SK-N-SH (cell line): ENCODE measurements at regions not wholly inside any gene's neighbourhood (a gene's known extent, or its start where the extent isn't known, plus 50 kb on each side); places are given as distances from the start of the nearest gene placed in this dataset.

Experiments used
- CTCF ChIA-PET: fragments of 300-600, 350-600 bp; formaldehyde crosslinking; extraction: SDS; loops from one replicate; lab custom pipeline; 2021; lab: Yijun Ruan, JAX
- POLR2A ChIA-PET: fragments of 350-600 bp; sonication (Branson Sonifier 250); formaldehyde crosslinking; extraction: SDS; loops from one replicate; lab custom pipeline; 2020; ENCODE audit warnings: antibody characterized with exemption, inconsistent platforms; lab: Yijun Ruan, JAX
- DNase-seq: peaks from one replicate; pipeline ENCODE4 v3.0.0; 2012
- H2AFZ ChIP-seq: fragments of 200-600 bp; sonication (generic); 2 replicates; pipeline ENCODE4 v1.8.1; 2016; ENCODE audit warnings: antibody characterized with exemption, mild to moderate bottlenecking, low read depth
- H3F3A ChIP-seq: fragments of 200-600 bp; sonication (generic); replicated peaks from 2 replicates; pipeline ENCODE3; 2016; ENCODE audit warnings: antibody characterized with exemption, mild to moderate bottlenecking; ENCODE audit not compliant: insufficient read depth
- H3K27ac ChIP-seq, 2 experiments: fragments of 200-500 bp in 1 of 2; fragments of 200-600 bp in 1 of 2; sonication (Bioruptor generic) in 1 of 2; sonication (generic), shearing (Covaris generic) in 1 of 2; 2 replicates each; pipeline versions ENCODE4 v1.5.1 to v1.6.1; 2014 to 2016; ENCODE audit warnings: low read depth in 2 of 2, inconsistent platforms in 1 of 2, low read length in 1 of 2, mild to moderate bottlenecking in 1 of 2, mixed read lengths in 1 of 2
- H3K27me3 ChIP-seq: fragments of 200-600 bp; sonication (generic), shearing (Covaris generic); 2 replicates; pipeline ENCODE4 v1.6.1; 2016; ENCODE audit warnings: mixed run types; ENCODE audit not compliant: insufficient read depth
- H3K36me3 ChIP-seq, 2 experiments: fragments of 200-500 bp in 1 of 2; fragments of 200-600 bp in 1 of 2; sonication (Bioruptor generic) in 1 of 2; sonication (generic) in 1 of 2; replicated peaks in 1 of 2; 2 replicates each; pipeline versions ENCODE3 to v1.5.1; 2014 to 2016; ENCODE audit warnings: low read length in 1 of 2, mild to moderate bottlenecking in 1 of 2; ENCODE audit not compliant: insufficient read depth in 2 of 2, control insufficient read depth in 1 of 2
- H3K4me1 ChIP-seq, 2 experiments: fragments of 200-500 bp in 1 of 2; fragments of 200-600 bp in 1 of 2; sonication (Bioruptor generic) in 1 of 2; sonication (generic), shearing (Covaris generic) in 1 of 2; 2 replicates each; pipeline versions ENCODE4 v1.5.1 to v1.6.1; 2014 to 2016; ENCODE audit warnings: low read depth in 1 of 2, low read length in 1 of 2, mixed run types in 1 of 2; ENCODE audit not compliant: insufficient read depth in 2 of 2, control insufficient read depth in 1 of 2
- H3K4me2 ChIP-seq: fragments of 200-600 bp; sonication (generic), shearing (Covaris generic); 2 replicates; pipeline ENCODE4 v1.6.1; 2017; ENCODE audit warnings: mixed run types
- H3K4me3 ChIP-seq, 2 experiments: fragments of 200-500 bp in 1 of 2; fragments of 200-600 bp in 1 of 2; sonication (Bioruptor generic) in 1 of 2; sonication (generic), shearing (Covaris generic) in 1 of 2; 2 replicates each; pipeline versions ENCODE4 v1.5.1 to v1.8.1; 2014 to 2016; ENCODE audit warnings: low read depth in 2 of 2, inconsistent platforms in 1 of 2, low read length in 1 of 2, mild to moderate bottlenecking in 1 of 2, mixed read lengths in 1 of 2, moderate library complexity in 1 of 2
- H3K79me2 ChIP-seq: fragments of 200-600 bp; sonication (generic); 2 replicates; pipeline ENCODE4 v1.8.1; 2017; ENCODE audit warnings: mild to moderate bottlenecking; ENCODE audit not compliant: insufficient read depth
- H3K9ac ChIP-seq: fragments of 200-600 bp; sonication (generic); 2 replicates; pipeline ENCODE4 v1.6.1; 2017; ENCODE audit warnings: mixed run types
- H3K9me2 ChIP-seq: fragments of 200-600 bp; sonication (generic); 2 replicates; pipeline ENCODE4 v1.6.1; 2017; ENCODE audit warnings: mixed run types
- H3K9me3 ChIP-seq: fragments of 200-600 bp; sonication (generic); 2 replicates; pipeline ENCODE4 v1.6.1; 2017; ENCODE audit warnings: mixed run types, mild to moderate bottlenecking, moderate library complexity
- H4K20me1 ChIP-seq: fragments of 200-600 bp; sonication (generic); 2 replicates; pipeline ENCODE4 v1.6.1; 2017; ENCODE audit warnings: mild to moderate bottlenecking, mixed run types; ENCODE audit not compliant: insufficient read depth
- ELF1 ChIP-seq: IDR thresholded peaks from 2 replicates; pipeline ENCODE4 v1.4.0; 2012
- GATA2 ChIP-seq: sonication (generic); formaldehyde crosslinking; IDR thresholded peaks from 2 replicates; pipeline ENCODE4 v1.5.0; 2020; ENCODE audit warnings: mild to moderate bottlenecking, missing genetic modification reagents
- RCOR1 ChIP-seq: fragments of 150-350 bp; IDR thresholded peaks from 2 replicates; pipeline ENCODE4 v1.6.1; 2017; ENCODE audit warnings: antibody characterized with exemption, low read length
- RFX5 ChIP-seq: IDR thresholded peaks from 2 replicates; pipeline ENCODE4 v1.6.1; 2012; ENCODE audit warnings: mild to moderate bottlenecking, improper control_type of control experiment, low read length
- WGBS: methylation state at CpG from one replicate; pipeline ENCODE4 v1.1.6; 2017; ENCODE audit warnings: low lambda C conversion rate; 5-methylcytosine and 5-hydroxymethylcytosine counted together
- TF ChIP-seq, protein P1 (sequence below): IDR thresholded peaks from 2 replicates; pipeline ENCODE4 v1.6.1; 2012; ENCODE audit warnings: mild to moderate bottlenecking, low read depth, low read length, moderate library complexity
- TF ChIP-seq, protein P2 (sequence below): IDR thresholded peaks from 2 replicates; pipeline ENCODE4 v1.4.0; 2012; ENCODE audit warnings: low read depth, borderline replicate concordance
- TF ChIP-seq, protein P3 (sequence below): IDR thresholded peaks from 2 replicates; pipeline ENCODE4 v1.4.0; 2012; ENCODE audit warnings: low read depth, borderline replicate concordance
- TF ChIP-seq, protein P4 (sequence below): fragments of 200-600 bp; sonication (generic); IDR thresholded peaks from 2 replicates; pipeline ENCODE4 v1.6.1; 2017; ENCODE audit warnings: antibody characterized with exemption, mild to moderate bottlenecking, moderate library complexity
- TF ChIP-seq, protein P5 (sequence below): fragments of 150-350 bp; IDR thresholded peaks from 2 replicates; pipeline ENCODE4 v1.6.1; 2016; ENCODE audit warnings: mild to moderate bottlenecking, low read depth, low read length

DNA sequence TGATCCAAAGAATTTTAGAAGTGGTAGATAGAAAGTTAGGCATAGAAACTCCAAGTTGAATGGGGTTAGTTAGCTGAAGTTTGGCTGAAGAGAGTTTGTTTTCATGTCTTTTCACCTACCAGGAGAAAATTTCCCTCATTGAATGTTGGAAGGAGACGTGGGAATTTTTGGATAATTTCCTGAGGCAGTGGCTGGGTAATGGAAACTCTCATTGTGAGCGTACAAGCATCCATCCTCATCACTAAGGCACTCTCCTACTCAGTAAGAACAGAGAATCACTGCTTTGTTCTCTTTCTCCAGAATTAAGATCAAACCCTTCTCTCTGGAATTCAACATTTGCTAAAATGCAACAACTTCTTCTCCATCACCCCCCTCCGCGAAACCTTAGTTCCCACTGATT lies 179.7 kb downstream of the PALM2AKAP2 start:
- Histone ChIP-seq H3K4me1 (peaks cover 0 to 3% of the 10 kb centered on the region in 2 experiments; a peak in 1 of 4 replicates), H3K79me2 (no peaks in the 10 kb centered on the region), H3K9me2 (no peaks in the 10 kb centered on the region), H3K27ac (no peak overlapping the region), H3K27me3 (no peaks in the 10 kb centered on the region), H3F3A (no peaks in the 10 kb centered on the region), H3K9ac (no peak overlapping the region), H3K4me3 (no peak overlapping the region), H3K36me3 (peaks cover 0 to 5% of the 10 kb centered on the region in 2 experiments), H4K20me1 (no peaks in the 10 kb centered on the region), H2AFZ (no peak overlapping the region), H3K4me2 (no peak overlapping the region), H3K9me3 (no peaks in the 10 kb centered on the region)
- 95% methylated on average over 4 of the region's 4 CpGs for WGBS
- CTCF ChIA-PET, result no interaction called here
- TF ChIP-seq, protein P1, sequence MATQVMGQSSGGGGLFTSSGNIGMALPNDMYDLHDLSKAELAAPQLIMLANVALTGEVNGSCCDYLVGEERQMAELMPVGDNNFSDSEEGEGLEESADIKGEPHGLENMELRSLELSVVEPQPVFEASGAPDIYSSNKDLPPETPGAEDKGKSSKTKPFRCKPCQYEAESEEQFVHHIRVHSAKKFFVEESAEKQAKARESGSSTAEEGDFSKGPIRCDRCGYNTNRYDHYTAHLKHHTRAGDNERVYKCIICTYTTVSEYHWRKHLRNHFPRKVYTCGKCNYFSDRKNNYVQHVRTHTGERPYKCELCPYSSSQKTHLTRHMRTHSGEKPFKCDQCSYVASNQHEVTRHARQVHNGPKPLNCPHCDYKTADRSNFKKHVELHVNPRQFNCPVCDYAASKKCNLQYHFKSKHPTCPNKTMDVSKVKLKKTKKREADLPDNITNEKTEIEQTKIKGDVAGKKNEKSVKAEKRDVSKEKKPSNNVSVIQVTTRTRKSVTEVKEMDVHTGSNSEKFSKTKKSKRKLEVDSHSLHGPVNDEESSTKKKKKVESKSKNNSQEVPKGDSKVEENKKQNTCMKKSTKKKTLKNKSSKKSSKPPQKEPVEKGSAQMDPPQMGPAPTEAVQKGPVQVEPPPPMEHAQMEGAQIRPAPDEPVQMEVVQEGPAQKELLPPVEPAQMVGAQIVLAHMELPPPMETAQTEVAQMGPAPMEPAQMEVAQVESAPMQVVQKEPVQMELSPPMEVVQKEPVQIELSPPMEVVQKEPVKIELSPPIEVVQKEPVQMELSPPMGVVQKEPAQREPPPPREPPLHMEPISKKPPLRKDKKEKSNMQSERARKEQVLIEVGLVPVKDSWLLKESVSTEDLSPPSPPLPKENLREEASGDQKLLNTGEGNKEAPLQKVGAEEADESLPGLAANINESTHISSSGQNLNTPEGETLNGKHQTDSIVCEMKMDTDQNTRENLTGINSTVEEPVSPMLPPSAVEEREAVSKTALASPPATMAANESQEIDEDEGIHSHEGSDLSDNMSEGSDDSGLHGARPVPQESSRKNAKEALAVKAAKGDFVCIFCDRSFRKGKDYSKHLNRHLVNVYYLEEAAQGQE, result no peak
- POLR2A ChIA-PET, result no interaction called here
- DNase-seq, result no peak

DNA sequence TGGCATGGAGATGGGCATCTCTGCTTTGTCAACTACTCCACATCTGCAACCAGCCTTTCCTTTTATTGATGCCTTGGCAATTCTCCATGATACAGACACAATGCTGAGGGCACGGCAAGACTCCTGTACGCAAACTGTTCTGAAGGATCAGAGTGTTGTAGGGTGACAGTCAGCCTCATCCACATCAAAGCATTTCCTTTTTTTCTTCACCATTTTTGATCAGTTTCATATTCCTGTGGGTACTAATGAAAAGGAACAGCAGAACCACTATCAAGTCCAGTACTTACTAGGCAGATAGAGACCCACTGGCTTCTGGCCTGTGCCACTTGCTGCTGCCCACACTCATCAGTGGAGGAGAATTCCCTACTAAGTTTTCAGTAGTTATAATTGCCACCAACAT lies 181.6 kb downstream of the PALM2AKAP2 start:
- TF ChIP-seq RFX5 (no peak), ELF1 (no peak), RCOR1 (no peak), GATA2 (no peak)
- TF ChIP-seq, protein P2, sequence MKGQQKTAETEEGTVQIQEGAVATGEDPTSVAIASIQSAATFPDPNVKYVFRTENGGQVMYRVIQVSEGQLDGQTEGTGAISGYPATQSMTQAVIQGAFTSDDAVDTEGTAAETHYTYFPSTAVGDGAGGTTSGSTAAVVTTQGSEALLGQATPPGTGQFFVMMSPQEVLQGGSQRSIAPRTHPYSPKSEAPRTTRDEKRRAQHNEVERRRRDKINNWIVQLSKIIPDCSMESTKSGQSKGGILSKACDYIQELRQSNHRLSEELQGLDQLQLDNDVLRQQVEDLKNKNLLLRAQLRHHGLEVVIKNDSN, result no peak
- TF ChIP-seq, protein P3, sequence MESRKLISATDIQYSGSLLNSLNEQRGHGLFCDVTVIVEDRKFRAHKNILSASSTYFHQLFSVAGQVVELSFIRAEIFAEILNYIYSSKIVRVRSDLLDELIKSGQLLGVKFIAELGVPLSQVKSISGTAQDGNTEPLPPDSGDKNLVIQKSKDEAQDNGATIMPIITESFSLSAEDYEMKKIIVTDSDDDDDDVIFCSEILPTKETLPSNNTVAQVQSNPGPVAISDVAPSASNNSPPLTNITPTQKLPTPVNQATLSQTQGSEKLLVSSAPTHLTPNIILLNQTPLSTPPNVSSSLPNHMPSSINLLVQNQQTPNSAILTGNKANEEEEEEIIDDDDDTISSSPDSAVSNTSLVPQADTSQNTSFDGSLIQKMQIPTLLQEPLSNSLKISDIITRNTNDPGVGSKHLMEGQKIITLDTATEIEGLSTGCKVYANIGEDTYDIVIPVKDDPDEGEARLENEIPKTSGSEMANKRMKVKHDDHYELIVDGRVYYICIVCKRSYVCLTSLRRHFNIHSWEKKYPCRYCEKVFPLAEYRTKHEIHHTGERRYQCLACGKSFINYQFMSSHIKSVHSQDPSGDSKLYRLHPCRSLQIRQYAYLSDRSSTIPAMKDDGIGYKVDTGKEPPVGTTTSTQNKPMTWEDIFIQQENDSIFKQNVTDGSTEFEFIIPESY, result no peak
- TF ChIP-seq, protein P4, sequence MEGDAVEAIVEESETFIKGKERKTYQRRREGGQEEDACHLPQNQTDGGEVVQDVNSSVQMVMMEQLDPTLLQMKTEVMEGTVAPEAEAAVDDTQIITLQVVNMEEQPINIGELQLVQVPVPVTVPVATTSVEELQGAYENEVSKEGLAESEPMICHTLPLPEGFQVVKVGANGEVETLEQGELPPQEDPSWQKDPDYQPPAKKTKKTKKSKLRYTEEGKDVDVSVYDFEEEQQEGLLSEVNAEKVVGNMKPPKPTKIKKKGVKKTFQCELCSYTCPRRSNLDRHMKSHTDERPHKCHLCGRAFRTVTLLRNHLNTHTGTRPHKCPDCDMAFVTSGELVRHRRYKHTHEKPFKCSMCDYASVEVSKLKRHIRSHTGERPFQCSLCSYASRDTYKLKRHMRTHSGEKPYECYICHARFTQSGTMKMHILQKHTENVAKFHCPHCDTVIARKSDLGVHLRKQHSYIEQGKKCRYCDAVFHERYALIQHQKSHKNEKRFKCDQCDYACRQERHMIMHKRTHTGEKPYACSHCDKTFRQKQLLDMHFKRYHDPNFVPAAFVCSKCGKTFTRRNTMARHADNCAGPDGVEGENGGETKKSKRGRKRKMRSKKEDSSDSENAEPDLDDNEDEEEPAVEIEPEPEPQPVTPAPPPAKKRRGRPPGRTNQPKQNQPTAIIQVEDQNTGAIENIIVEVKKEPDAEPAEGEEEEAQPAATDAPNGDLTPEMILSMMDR, result no peak
- TF ChIP-seq, protein P5, sequence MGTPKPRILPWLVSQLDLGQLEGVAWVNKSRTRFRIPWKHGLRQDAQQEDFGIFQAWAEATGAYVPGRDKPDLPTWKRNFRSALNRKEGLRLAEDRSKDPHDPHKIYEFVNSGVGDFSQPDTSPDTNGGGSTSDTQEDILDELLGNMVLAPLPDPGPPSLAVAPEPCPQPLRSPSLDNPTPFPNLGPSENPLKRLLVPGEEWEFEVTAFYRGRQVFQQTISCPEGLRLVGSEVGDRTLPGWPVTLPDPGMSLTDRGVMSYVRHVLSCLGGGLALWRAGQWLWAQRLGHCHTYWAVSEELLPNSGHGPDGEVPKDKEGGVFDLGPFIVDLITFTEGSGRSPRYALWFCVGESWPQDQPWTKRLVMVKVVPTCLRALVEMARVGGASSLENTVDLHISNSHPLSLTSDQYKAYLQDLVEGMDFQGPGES, result no peak
- TF ChIP-seq, protein P1, result no peak
- Histone ChIP-seq H3K27ac (no peak overlapping the region), H3K9me2 (no peaks in the 10 kb centered on the region), H3K79me2 (no peaks in the 10 kb centered on the region), H3K36me3 (peaks cover 0 to 5% of the 10 kb centered on the region in 2 experiments), H3K4me1 (peaks cover 0 to 3% of the 10 kb centered on the region in 2 experiments; a peak in 1 of 4 replicates), H3F3A (no peaks in the 10 kb centered on the region), H3K9me3 (no peaks in the 10 kb centered on the region), H3K27me3 (no peaks in the 10 kb centered on the region), H2AFZ (no peak overlapping the region), H3K9ac (no peak overlapping the region), H4K20me1 (no peaks in the 10 kb centered on the region), H3K4me2 (no peak overlapping the region), H3K4me3 (no peak overlapping the region)
- WGBS, result 76% methylated on average over 2 of the region's 2 CpGs
- CTCF ChIA-PET, result no interaction called here
- DNase-seq, result peak; percentile 17
- POLR2A ChIA-PET, result no interaction called here
